OCI-LY1 (cell line): ENCODE measurements at regions not wholly inside any gene's neighbourhood (a gene's known extent, or its start where the extent isn't known, plus 50 kb on each side); places are given as distances from the start of the nearest gene placed in this dataset.

Experiments
- EZH2 ChIP-seq: fragments of 200-600 bp; sonication (generic), shearing (Covaris generic); IDR thresholded peaks from 2 replicates; pipeline ENCODE4 v1.8.0; 2017; ENCODE audit warnings: borderline replicate concordance, mixed run types, mild to moderate bottlenecking, antibody characterized with exemption, low read length, moderate library complexity, mixed read lengths
- TF ChIP-seq, protein P1 (sequence below): fragments of 200-600 bp; sonication (generic), shearing (Covaris generic); IDR thresholded peaks from 2 replicates; pipeline ENCODE4 v1.5.1; 2017; ENCODE audit warnings: mild to moderate bottlenecking, antibody characterized with exemption, low read length, moderate library complexity, mixed read lengths

GRCh38 chr20:37630993-37631392 is 62.8 kb upstream of the CTNNBL1 start:
- TF ChIP-seq, protein P1, sequence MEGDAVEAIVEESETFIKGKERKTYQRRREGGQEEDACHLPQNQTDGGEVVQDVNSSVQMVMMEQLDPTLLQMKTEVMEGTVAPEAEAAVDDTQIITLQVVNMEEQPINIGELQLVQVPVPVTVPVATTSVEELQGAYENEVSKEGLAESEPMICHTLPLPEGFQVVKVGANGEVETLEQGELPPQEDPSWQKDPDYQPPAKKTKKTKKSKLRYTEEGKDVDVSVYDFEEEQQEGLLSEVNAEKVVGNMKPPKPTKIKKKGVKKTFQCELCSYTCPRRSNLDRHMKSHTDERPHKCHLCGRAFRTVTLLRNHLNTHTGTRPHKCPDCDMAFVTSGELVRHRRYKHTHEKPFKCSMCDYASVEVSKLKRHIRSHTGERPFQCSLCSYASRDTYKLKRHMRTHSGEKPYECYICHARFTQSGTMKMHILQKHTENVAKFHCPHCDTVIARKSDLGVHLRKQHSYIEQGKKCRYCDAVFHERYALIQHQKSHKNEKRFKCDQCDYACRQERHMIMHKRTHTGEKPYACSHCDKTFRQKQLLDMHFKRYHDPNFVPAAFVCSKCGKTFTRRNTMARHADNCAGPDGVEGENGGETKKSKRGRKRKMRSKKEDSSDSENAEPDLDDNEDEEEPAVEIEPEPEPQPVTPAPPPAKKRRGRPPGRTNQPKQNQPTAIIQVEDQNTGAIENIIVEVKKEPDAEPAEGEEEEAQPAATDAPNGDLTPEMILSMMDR = no peak
- no peak for TF ChIP-seq EZH2
